ENCODE measurements at regions not wholly inside any gene's neighbourhood (a gene's known extent, or its start where the extent isn't known, plus 50 kb on each side); places are given as distances from the start of the nearest gene placed in this dataset.

GRCh38 chr2:217703102-217703501 lies 299.7 kb downstream of the TNS1 start:
- H3K4me2 ChIP-seq (ENCODE audit: low read length) = no peak overlapping the region
- H3K9me3 ChIP-seq (ENCODE audit: low read length) = no peaks in the 10 kb centered on the region
- H3K4me3 ChIP-seq (ENCODE audit: low read depth, low read length, poor library complexity, severe bottlenecking) = no peak overlapping the region
- H3K27ac ChIP-seq (ENCODE audit: low read depth, low read length, poor library complexity, severe bottlenecking) = no peak overlapping the region
- H2AFZ ChIP-seq (ENCODE audit: low read length) = no peak overlapping the region
- TF ChIP-seq CTCF (conservative IDR thresholded peaks at IDR 0.05; ENCODE audit: low read length) (no peak), EZH2phosphoT487 (IDR thresholded peaks at IDR 0.05; ENCODE audit: borderline replicate concordance, low read depth, low read length) (no peak)
- H3K36me3 ChIP-seq (ENCODE audit: insufficient read depth, low read length) = no peaks in the 10 kb centered on the region
- ChIA-PET POLR2A (no interaction called here), CTCF (ENCODE audit: unreplicated experiment) (interaction anchor here (0.6 kb wide), 1 partner anchor 326 kb away, joined by 3 read pairs; no protein-coding TSS in a partner anchor)
- no peaks in the 10 kb centered on the region for H4K20me1 ChIP-seq (ENCODE audit: insufficient read depth, low read length)
- H3K4me1 ChIP-seq (ENCODE audit: insufficient read depth, low read length, poor library complexity, severe bottlenecking) = no peaks in the 10 kb centered on the region
- no peaks in the 10 kb centered on the region for H3K79me2 ChIP-seq (ENCODE audit: insufficient read depth, low read depth, low read length)
- DNase-seq (ENCODE audit: low spot score) = no peak
- H3K9me2 ChIP-seq (ENCODE audit: insufficient read depth, low read length) = no peaks in the 10 kb centered on the region
- no TSS peak for BruUV-seq (replicated peaks)
- intact Hi-C loops (cut with micrococcal nuclease; ENCODE audit: unreplicated experiment) = no loop called here

GRCh38 chr2:217701622-217702021 lies 301.2 kb downstream of the TNS1 start:
- Histone ChIP-seq H3K4me2 (ENCODE audit: low read length) (no peak overlapping the region), H4K20me1 (ENCODE audit: insufficient read depth, low read length) (no peaks in the 10 kb centered on the region), H3K4me3 (ENCODE audit: low read depth, low read length, poor library complexity, severe bottlenecking) (no peak overlapping the region), H3K36me3 (ENCODE audit: insufficient read depth, low read length) (no peaks in the 10 kb centered on the region), H3K27ac (ENCODE audit: low read depth, low read length, poor library complexity, severe bottlenecking) (no peak overlapping the region), H3K4me1 (ENCODE audit: insufficient read depth, low read length, poor library complexity, severe bottlenecking) (no peaks in the 10 kb centered on the region), H3K9me3 (ENCODE audit: low read length) (no peaks in the 10 kb centered on the region), H2AFZ (ENCODE audit: low read length) (no peak overlapping the region), H3K9me2 (ENCODE audit: insufficient read depth, low read length) (no peaks in the 10 kb centered on the region), H3K79me2 (ENCODE audit: insufficient read depth, low read depth, low read length) (no peaks in the 10 kb centered on the region)
- ChIA-PET CTCF (ENCODE audit: unreplicated experiment) (no interaction called here), POLR2A (no interaction called here)
- TF ChIP-seq CTCF (conservative IDR thresholded peaks at IDR 0.05; ENCODE audit: low read length) (no peak), EZH2phosphoT487 (IDR thresholded peaks at IDR 0.05; ENCODE audit: borderline replicate concordance, low read depth, low read length) (no peak)
- BruUV-seq (replicated peaks) = no TSS peak
- no peak for DNase-seq (ENCODE audit: low spot score)
- intact Hi-C loops (cut with micrococcal nuclease; ENCODE audit: unreplicated experiment) = no loop called here

GRCh38 chr2:217698691-217699090 lies 304.1 kb downstream of the TNS1 start:
- TF ChIP-seq CTCF (conservative IDR thresholded peaks at IDR 0.05; ENCODE audit: low read length) = no peak
- no peak for TF ChIP-seq EZH2phosphoT487 (IDR thresholded peaks at IDR 0.05; ENCODE audit: borderline replicate concordance, low read depth, low read length)
- no peaks in the 10 kb centered on the region for H3K9me3 ChIP-seq (ENCODE audit: low read length)
- CTCF ChIA-PET (ENCODE audit: unreplicated experiment) = no interaction called here
- no peaks in the 10 kb centered on the region for H3K4me1 ChIP-seq (ENCODE audit: insufficient read depth, low read length, poor library complexity, severe bottlenecking)
- no peaks in the 10 kb centered on the region for H3K9me2 ChIP-seq (ENCODE audit: insufficient read depth, low read length)
- no peak overlapping the region for H3K4me3 ChIP-seq (ENCODE audit: low read depth, low read length, poor library complexity, severe bottlenecking)
- DNase-seq (ENCODE audit: low spot score) = no peak
- no peaks in the 10 kb centered on the region for H3K79me2 ChIP-seq (ENCODE audit: insufficient read depth, low read depth, low read length)
- POLR2A ChIA-PET = no interaction called here
- no peak overlapping the region for H3K27ac ChIP-seq (ENCODE audit: low read depth, low read length, poor library complexity, severe bottlenecking)
- H3K36me3 ChIP-seq (ENCODE audit: insufficient read depth, low read length) = no peaks in the 10 kb centered on the region
- no peaks in the 10 kb centered on the region for H4K20me1 ChIP-seq (ENCODE audit: insufficient read depth, low read length)
- H3K4me2 ChIP-seq (ENCODE audit: low read length) = no peak overlapping the region
- intact Hi-C loops (cut with micrococcal nuclease; ENCODE audit: unreplicated experiment) = no loop called here
- no peak overlapping the region for H2AFZ ChIP-seq (ENCODE audit: low read length)
- no TSS peak for BruUV-seq (replicated peaks)
